ENCODE measurements at regions not wholly inside any gene's neighbourhood (a gene's known extent, or its start where the extent isn't known, plus 50 kb on each side); places are given as distances from the start of the nearest gene placed in this dataset.

GRCh38 chrX:125727117-125727516 lies 407.4 kb downstream of the TEX13C start:
- Histone ChIP-seq H3K4me1 (no peaks in the 10 kb centered on the region), H3K36me3 (no peaks in the 10 kb centered on the region), H3K27me3 (no peaks in the 10 kb centered on the region), H3K27ac (no peak overlapping the region), H3K4me3 (no peak overlapping the region), H3K9me3 (no peaks in the 10 kb centered on the region)
- no peak for TF ChIP-seq CTCF (IDR thresholded peaks at IDR 0.05)
- no peak for TF ChIP-seq POLR2A (IDR thresholded peaks at IDR 0.05)
- no peak for DNase-seq (ENCODE audit: extremely low spot score in 2 of 2)
- intact Hi-C loops (cut with DNase I): no loop called here

DNA sequence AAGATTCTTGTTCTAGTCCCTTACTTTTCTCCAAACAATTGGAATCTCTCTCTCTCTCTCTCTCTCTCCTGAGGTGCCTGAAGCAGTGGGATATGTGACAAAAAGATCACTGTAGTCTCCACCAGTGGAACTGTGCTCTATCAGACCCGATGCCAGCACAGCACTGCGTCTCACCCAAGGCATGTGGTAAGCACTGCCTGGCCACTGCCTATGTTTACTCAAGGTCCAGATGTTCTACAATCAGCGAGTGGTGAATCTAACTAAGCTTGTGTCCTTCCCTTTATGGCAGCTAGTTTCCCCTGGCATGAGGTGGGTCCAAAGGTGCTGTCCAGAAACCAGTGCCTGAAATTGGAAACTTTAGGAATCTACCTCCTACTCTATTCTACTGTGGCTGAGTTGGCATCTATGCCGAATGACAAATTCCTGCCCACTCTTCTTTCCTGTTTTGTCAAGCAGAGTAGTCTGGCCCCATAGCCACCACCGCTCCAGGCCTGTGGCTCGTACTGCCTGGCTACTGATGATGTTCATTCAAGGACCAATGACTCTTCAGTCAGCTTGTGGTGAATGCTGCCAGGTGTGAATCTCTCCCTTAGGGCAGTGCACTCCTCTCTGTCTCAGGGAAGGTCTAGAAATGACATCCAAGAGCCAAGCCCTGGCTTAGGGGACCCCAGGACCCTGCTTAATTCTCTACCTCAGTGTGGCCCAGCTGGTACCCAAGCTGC lies 416.5 kb downstream of the TEX13C start:
- DNase-seq (ENCODE audit: extremely low spot score in 2 of 2): no peak
- Histone ChIP-seq H3K9me3 (no peaks in the 10 kb centered on the region), H3K36me3 (no peaks in the 10 kb centered on the region), H3K4me3 (no peak overlapping the region), H3K4me1 (no peaks in the 10 kb centered on the region), H3K27ac (no peak overlapping the region), H3K27me3 (no peaks in the 10 kb centered on the region)
- intact Hi-C loops (cut with DNase I): no loop called here
- TF ChIP-seq POLR2A (IDR thresholded peaks at IDR 0.05): no peak
- no peak for TF ChIP-seq POLR2AphosphoS5 (IDR thresholded peaks at IDR 0.05; ENCODE audit: insufficient read depth in 1 of 2, low read depth in 1 of 2)
- TF ChIP-seq CTCF (IDR thresholded peaks at IDR 0.05): no peak

DNA sequence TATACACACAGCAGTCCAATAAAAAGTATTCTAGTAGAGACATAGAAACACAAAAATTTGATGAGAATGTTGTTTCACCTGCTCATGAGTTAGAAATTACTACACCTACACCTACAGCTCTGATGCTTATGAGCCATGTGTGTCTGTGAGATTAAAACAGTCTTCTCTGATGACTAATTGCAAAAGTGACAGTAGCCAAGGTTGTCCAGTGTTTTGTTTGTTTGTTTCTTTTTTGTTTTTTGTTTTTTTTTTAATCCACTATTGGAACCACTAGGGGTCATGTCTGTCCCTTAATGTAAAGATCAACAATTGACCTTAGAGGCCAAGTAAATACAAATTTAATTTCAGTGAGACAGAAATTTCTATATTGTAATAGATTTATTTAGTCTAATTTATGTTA lies 423.1 kb downstream of the TEX13C start:
- no peak overlapping the region for H3K4me3 ChIP-seq
- TF ChIP-seq POLR2AphosphoS5 (IDR thresholded peaks at IDR 0.05; ENCODE audit: insufficient read depth in 1 of 2, low read depth in 1 of 2): no peak
- no peak for TF ChIP-seq CTCF (IDR thresholded peaks at IDR 0.05)
- TF ChIP-seq POLR2A (IDR thresholded peaks at IDR 0.05): no peak
- intact Hi-C loops (cut with DNase I): no loop called here
- no peak for DNase-seq (ENCODE audit: extremely low spot score in 2 of 2)
- H3K4me1 ChIP-seq: no peaks in the 10 kb centered on the region
- no peaks in the 10 kb centered on the region for H3K36me3 ChIP-seq
- no peaks in the 10 kb centered on the region for H3K9me3 ChIP-seq
- no peaks in the 10 kb centered on the region for H3K27me3 ChIP-seq
- no peak overlapping the region for H3K27ac ChIP-seq

DNA sequence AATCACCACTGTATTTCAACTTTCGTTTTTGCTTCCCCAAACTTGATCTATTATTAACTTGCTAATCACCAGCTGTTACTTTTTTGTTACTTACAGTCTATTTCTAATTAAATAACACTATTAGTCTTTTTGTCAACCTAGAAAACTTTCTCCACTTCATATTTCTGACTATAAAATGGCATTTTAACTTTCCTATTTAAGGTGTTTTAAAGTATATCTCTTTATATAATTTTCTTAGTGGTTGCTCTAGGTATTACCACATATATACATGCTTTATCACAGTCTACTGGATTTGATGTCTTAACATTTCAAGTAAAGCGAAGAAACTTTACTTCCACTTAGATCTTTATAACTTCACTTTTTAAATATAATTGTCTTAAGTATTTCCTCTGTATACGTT lies 421.2 kb downstream of the DCAF12L2 start:
- no peak for DNase-seq (ENCODE audit: extremely low spot score in 2 of 2)
- no peaks in the 10 kb centered on the region for H3K4me1 ChIP-seq
- H3K9me3 ChIP-seq: no peaks in the 10 kb centered on the region
- intact Hi-C loops (cut with DNase I): no loop called here
- TF ChIP-seq POLR2A (IDR thresholded peaks at IDR 0.05) (no peak), CTCF (IDR thresholded peaks at IDR 0.05) (no peak), POLR2AphosphoS5 (IDR thresholded peaks at IDR 0.05; ENCODE audit: insufficient read depth in 1 of 2, low read depth in 1 of 2) (no peak)
- no peak overlapping the region for H3K27ac ChIP-seq
- H3K4me3 ChIP-seq: no peak overlapping the region
- no peaks in the 10 kb centered on the region for H3K27me3 ChIP-seq
- H3K36me3 ChIP-seq: no peaks in the 10 kb centered on the region

GRCh38 chrX:125757794-125758564 lies 408.1 kb downstream of the DCAF12L2 start:
- Histone ChIP-seq H3K27ac (no peak overlapping the region), H3K9me3 (no peaks in the 10 kb centered on the region), H3K27me3 (no peaks in the 10 kb centered on the region), H3K4me1 (no peaks in the 10 kb centered on the region), H3K36me3 (no peaks in the 10 kb centered on the region), H3K4me3 (no peak overlapping the region)
- TF ChIP-seq POLR2A (IDR thresholded peaks at IDR 0.05) (no peak), POLR2AphosphoS5 (IDR thresholded peaks at IDR 0.05; ENCODE audit: insufficient read depth in 1 of 2, low read depth in 1 of 2) (no peak), CTCF (IDR thresholded peaks at IDR 0.05) (no peak)
- intact Hi-C loops (cut with DNase I): no loop called here
- no peak for DNase-seq (ENCODE audit: extremely low spot score in 2 of 2)
